Retinal pigment epithelial cell (primary cell): ENCODE measurements at regions not wholly inside any gene's neighbourhood (a gene's known extent, or its start where the extent isn't known, plus 50 kb on each side); places are given as distances from the start of the nearest gene placed in this dataset.

Experiments
- DNase-seq: peaks from one replicate; pipeline ENCODE4 v3.0.0-alpha.2; 2010; ENCODE audit warnings: low read depth
- H3K4me3 ChIP-seq: 2 replicates; pipeline ENCODE4 v1.5.1; 2011; ENCODE audit warnings: mild to moderate bottlenecking, low read length, control low read depth, moderate library complexity
- CTCF ChIP-seq: conservative IDR thresholded peaks from 2 replicates; pipeline ENCODE4 v1.5.1; 2011; ENCODE audit warnings: low read depth, low read length, control low read depth, inconsistent platforms

GRCh38 chr13:40288259-40288658 is 378.2 kb downstream of the FOXO1 start:
- H3K4me3 ChIP-seq: no peak overlapping the region
- no peak for TF ChIP-seq CTCF
- no peak for DNase-seq

- no peak overlapping the region for H3K4me3 ChIP-seq
- DNase-seq: no peak
- TF ChIP-seq CTCF: no peak
Measured at GRCh38 chr13:40290758-40291157, 375.7 kb downstream of the FOXO1 start.

- TF ChIP-seq CTCF: no peak
- no peak for DNase-seq
- no peak overlapping the region for H3K4me3 ChIP-seq
Measured at GRCh38 chr13:40292108-40292507, 374.3 kb downstream of the FOXO1 start.

GRCh38 chr13:40292536-40292935 is 373.9 kb downstream of the FOXO1 start:
- H3K4me3 ChIP-seq: no peak overlapping the region
- DNase-seq: no peak
- no peak for TF ChIP-seq CTCF

- DNase-seq: no peak
- TF ChIP-seq CTCF: no peak
- no peak overlapping the region for H3K4me3 ChIP-seq
Measured at GRCh38 chr13:40302351-40302750, 364.1 kb downstream of the FOXO1 start.

GRCh38 chr13:40304391-40304790 is 362.1 kb downstream of the FOXO1 start:
- no peak for TF ChIP-seq CTCF
- no peak for DNase-seq
- no peak overlapping the region for H3K4me3 ChIP-seq

- DNase-seq: no peak
- no peak for TF ChIP-seq CTCF
- H3K4me3 ChIP-seq: no peak overlapping the region
Measured at GRCh38 chr13:40306817-40307216, 359.6 kb downstream of the FOXO1 start.
